Tibial nerve (tissue), 4 donors: ENCODE measurements at regions not wholly inside any gene's neighbourhood (a gene's known extent, or its start where the extent isn't known, plus 50 kb on each side); places are given as distances from the start of the nearest gene placed in this dataset.

ENCODE experiments used
- EP300 ChIP-seq, 2 donors: sonication (generic); formaldehyde crosslinking; IDR thresholded peaks; one replicate each; pipeline ENCODE4 v1.6.1; 2017; ENCODE audit warnings: antibody characterized with exemption in 2 of 2, mild to moderate bottlenecking in 1 of 2
- POLR2A ChIP-seq, 2 donors: fragments of 450-650 bp; IDR thresholded peaks; one replicate each; pipeline ENCODE4 v1.6.1; 2017; ENCODE audit warnings: antibody characterized with exemption in 2 of 2, mild to moderate bottlenecking in 2 of 2, moderate library complexity in 2 of 2
- TF ChIP-seq, protein P1 (sequence below), 5 experiments: fragments of 200-600 bp in 3 of 5; fragments of 450-650 bp in 2 of 5; sonication (generic) in 3 of 5; IDR thresholded peaks; one replicate each; pipeline ENCODE4 v1.5.1; 2016 to 2019; ENCODE audit warnings: antibody characterized with exemption in 5 of 5, mild to moderate bottlenecking in 3 of 5, moderate library complexity in 2 of 5

DNA sequence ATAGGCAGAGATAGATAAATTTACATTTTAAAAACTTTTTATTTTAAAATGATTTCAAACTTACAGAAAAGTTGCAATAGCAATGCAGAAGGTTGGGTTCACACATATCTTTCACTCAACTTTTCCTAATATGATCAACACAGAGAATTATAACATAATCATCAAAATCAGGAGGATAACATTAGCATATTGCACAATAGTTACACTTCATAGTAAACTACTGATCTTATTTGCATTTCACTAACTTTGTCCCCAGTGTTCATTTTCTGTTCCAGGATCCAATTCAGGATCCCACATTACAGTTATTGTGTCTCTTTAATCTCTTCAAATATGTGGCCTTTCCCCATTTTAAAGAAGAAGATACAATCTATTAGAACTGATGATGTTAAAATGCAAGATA is 115.4 kb upstream of the ETV6 start:
- TF ChIP-seq, protein P1, sequence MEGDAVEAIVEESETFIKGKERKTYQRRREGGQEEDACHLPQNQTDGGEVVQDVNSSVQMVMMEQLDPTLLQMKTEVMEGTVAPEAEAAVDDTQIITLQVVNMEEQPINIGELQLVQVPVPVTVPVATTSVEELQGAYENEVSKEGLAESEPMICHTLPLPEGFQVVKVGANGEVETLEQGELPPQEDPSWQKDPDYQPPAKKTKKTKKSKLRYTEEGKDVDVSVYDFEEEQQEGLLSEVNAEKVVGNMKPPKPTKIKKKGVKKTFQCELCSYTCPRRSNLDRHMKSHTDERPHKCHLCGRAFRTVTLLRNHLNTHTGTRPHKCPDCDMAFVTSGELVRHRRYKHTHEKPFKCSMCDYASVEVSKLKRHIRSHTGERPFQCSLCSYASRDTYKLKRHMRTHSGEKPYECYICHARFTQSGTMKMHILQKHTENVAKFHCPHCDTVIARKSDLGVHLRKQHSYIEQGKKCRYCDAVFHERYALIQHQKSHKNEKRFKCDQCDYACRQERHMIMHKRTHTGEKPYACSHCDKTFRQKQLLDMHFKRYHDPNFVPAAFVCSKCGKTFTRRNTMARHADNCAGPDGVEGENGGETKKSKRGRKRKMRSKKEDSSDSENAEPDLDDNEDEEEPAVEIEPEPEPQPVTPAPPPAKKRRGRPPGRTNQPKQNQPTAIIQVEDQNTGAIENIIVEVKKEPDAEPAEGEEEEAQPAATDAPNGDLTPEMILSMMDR (IDR thresholded peaks at IDR 0.05) = no peak
- no peak for TF ChIP-seq POLR2A (IDR thresholded peaks at IDR 0.05)
- TF ChIP-seq EP300 (IDR thresholded peaks at IDR 0.05) = no peak
